ENCODE measurements at regions not wholly inside any gene's neighbourhood (a gene's known extent, or its start where the extent isn't known, plus 50 kb on each side); places are given as distances from the start of the nearest gene placed in this dataset.

DNA sequence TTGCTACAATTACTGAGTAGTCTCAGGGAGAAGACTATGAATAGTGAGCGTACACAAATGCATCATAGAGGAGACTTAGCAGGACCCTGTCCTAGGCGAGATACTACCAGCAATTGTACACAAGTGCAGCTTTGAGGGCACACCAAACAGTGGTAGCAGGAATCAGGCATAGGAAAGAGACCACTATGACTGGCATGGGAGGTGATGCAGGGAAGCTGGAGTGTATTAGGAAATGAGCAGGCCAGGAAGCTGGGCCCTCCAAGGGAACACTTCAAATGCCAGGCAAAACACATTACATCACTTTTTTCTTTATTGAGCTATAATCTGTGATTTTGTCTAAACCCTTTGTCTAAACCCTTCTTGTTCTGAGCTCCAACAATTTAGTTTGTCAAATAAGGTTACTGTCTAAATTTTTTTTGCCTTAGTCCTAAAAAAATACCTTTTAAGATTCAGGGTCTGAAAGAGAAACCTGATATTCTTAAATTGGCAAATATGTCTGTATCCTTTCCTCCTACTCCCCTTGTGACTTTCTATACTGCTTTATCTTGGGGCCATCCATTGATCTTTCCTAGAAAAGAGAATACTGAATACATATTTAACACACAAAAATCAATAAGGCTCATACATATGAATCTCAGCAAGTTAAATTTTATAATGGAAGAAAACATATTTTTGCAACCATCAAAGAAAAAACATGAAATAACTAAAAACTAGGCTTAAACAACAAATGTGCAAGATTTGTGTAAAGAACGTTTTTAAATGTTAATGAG lies 193.8 kb upstream of the PHYHIPL start:
- no peak for TF ChIP-seq MXI1 (IDR thresholded peaks at IDR 0.05; ENCODE audit: low read depth, low read length)
- no peak for TF ChIP-seq SMC3 (IDR thresholded peaks at IDR 0.05; ENCODE audit: low read depth, low read length)
- TF ChIP-seq EZH2phosphoT487 (IDR thresholded peaks at IDR 0.05; ENCODE audit: borderline replicate concordance, low read depth): no peak
- TF ChIP-seq, protein P1, sequence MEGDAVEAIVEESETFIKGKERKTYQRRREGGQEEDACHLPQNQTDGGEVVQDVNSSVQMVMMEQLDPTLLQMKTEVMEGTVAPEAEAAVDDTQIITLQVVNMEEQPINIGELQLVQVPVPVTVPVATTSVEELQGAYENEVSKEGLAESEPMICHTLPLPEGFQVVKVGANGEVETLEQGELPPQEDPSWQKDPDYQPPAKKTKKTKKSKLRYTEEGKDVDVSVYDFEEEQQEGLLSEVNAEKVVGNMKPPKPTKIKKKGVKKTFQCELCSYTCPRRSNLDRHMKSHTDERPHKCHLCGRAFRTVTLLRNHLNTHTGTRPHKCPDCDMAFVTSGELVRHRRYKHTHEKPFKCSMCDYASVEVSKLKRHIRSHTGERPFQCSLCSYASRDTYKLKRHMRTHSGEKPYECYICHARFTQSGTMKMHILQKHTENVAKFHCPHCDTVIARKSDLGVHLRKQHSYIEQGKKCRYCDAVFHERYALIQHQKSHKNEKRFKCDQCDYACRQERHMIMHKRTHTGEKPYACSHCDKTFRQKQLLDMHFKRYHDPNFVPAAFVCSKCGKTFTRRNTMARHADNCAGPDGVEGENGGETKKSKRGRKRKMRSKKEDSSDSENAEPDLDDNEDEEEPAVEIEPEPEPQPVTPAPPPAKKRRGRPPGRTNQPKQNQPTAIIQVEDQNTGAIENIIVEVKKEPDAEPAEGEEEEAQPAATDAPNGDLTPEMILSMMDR (IDR thresholded peaks at IDR 0.05): no peak
- TF ChIP-seq SIN3A (IDR thresholded peaks at IDR 0.05; ENCODE audit: borderline replicate concordance, low read depth, low read length): no peak
- no peak for TF ChIP-seq JUND (IDR thresholded peaks at IDR 0.05)
- no peak for TF ChIP-seq GABPA (IDR thresholded peaks at IDR 0.05; ENCODE audit: low read depth)
- no peak for TF ChIP-seq EP300 (IDR thresholded peaks at IDR 0.05; ENCODE audit: borderline replicate concordance in 1 of 2, low read depth in 1 of 2, low read length in 1 of 2)
- TF ChIP-seq, protein P2, sequence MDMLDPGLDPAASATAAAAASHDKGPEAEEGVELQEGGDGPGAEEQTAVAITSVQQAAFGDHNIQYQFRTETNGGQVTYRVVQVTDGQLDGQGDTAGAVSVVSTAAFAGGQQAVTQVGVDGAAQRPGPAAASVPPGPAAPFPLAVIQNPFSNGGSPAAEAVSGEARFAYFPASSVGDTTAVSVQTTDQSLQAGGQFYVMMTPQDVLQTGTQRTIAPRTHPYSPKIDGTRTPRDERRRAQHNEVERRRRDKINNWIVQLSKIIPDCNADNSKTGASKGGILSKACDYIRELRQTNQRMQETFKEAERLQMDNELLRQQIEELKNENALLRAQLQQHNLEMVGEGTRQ (IDR thresholded peaks at IDR 0.05; ENCODE audit: borderline replicate concordance, low read depth, low read length): no peak
- TF ChIP-seq, protein P3, sequence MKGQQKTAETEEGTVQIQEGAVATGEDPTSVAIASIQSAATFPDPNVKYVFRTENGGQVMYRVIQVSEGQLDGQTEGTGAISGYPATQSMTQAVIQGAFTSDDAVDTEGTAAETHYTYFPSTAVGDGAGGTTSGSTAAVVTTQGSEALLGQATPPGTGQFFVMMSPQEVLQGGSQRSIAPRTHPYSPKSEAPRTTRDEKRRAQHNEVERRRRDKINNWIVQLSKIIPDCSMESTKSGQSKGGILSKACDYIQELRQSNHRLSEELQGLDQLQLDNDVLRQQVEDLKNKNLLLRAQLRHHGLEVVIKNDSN (IDR thresholded peaks at IDR 0.05; ENCODE audit: borderline replicate concordance, low read depth): no peak
